Esophagus muscularis mucosa (tissue), 4 donors: ENCODE measurements at regions not wholly inside any gene's neighbourhood (a gene's known extent, or its start where the extent isn't known, plus 50 kb on each side); places are given as distances from the start of the nearest gene placed in this dataset.

Experiments
- CTCF ChIP-seq, 3 experiments: fragments of 200-600 bp in 2 of 3; fragments of 450-650 bp in 1 of 3; sonication (generic) in 2 of 3; IDR thresholded peaks; one replicate each; pipeline ENCODE4 v1.5.1; 2017 to 2019; ENCODE audit warnings: antibody characterized with exemption in 3 of 3, mild to moderate bottlenecking in 2 of 3, moderate library complexity in 1 of 3
- EP300 ChIP-seq: sonication (generic); formaldehyde crosslinking; IDR thresholded peaks from one replicate; pipeline ENCODE4 v1.6.1; 2017; ENCODE audit warnings: antibody characterized with exemption
- POLR2A ChIP-seq: fragments of 450-650 bp; IDR thresholded peaks from one replicate; pipeline ENCODE4 v1.6.1; 2017; ENCODE audit warnings: antibody characterized with exemption, moderate library complexity, mild to moderate bottlenecking, low read depth
- POLR2AphosphoS5 ChIP-seq, 2 donors: sonication (generic); formaldehyde crosslinking; IDR thresholded peaks; one replicate each; pipeline ENCODE4 v1.6.1; 2017; ENCODE audit warnings: antibody characterized with exemption in 2 of 2

DNA sequence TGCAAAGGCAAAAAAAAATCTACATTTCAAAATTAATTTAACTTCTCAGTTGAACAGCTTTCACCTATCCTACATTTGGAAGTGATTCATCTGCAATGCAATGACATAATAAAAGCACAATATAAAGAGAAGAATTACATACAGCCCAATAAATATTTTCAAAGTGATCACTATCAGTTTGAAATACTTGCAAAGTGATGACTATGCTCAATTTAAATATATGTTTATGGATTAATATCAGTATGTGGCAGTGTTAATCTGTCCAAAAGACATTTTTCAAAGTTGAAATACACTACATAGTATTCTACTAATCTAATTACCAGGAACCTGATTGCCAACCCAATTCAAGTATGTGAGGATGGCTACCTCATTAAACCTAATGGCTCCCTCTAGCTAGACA, 460.7 kb upstream of the ATXN7L3B start:
- no peak for TF ChIP-seq CTCF (IDR thresholded peaks at IDR 0.05)
- TF ChIP-seq POLR2A, result no peak
- TF ChIP-seq POLR2AphosphoS5 (IDR thresholded peaks at IDR 0.05), result no peak
- no peak for TF ChIP-seq EP300
